CD14-positive monocyte (primary cell): ENCODE measurements at regions not wholly inside any gene's neighbourhood (a gene's known extent, or its start where the extent isn't known, plus 50 kb on each side); places are given as distances from the start of the nearest gene placed in this dataset.

Source experiments
- DNase-seq, 3 donors: peaks; one replicate each; pipeline ENCODE4 v3.0.0-alpha.2; 2011 to 2022
- H2AFZ ChIP-seq: 2 replicates; pipeline ENCODE4 v1.6.0; 2012; ENCODE audit warnings: mild to moderate bottlenecking, low read depth, low read length, inconsistent platforms; ENCODE audit not compliant: insufficient read depth, poor library complexity, severe bottlenecking
- H3K27ac ChIP-seq, 2 donors: 1 replicate in 1 of 2; 2 replicates in 1 of 2; pipeline ENCODE4 v1.5.1; 2012 to 2013; ENCODE audit warnings: low read length in 2 of 2, control low read depth in 1 of 2, inconsistent platforms in 1 of 2, low read depth in 1 of 2, mild to moderate bottlenecking in 1 of 2
- H3K27me3 ChIP-seq, 2 donors: one replicate each; pipeline versions ENCODE4 v1.6.0 to v1.6.1; 2011 to 2013; ENCODE audit warnings: low read length in 2 of 2; ENCODE audit not compliant: control insufficient read depth in 2 of 2, insufficient read depth in 2 of 2
- H3K36me3 ChIP-seq, 2 donors: replicated peaks in 1 of 2; 1 replicate in 1 of 2; 2 replicates in 1 of 2; pipeline versions ENCODE4 v1.5.1 to v1.6.1; 2012 to 2013; ENCODE audit warnings: low read length in 2 of 2, control low read depth in 1 of 2, inconsistent platforms in 1 of 2, mild to moderate bottlenecking in 1 of 2; ENCODE audit not compliant: insufficient read depth in 2 of 2, control insufficient read depth in 1 of 2
- H3K4me1 ChIP-seq, 2 donors: 1 replicate in 1 of 2; 2 replicates in 1 of 2; pipeline versions ENCODE4 v1.5.1 to v1.6.1; 2012 to 2013; ENCODE audit warnings: low read length in 2 of 2, control low read depth in 1 of 2, inconsistent platforms in 1 of 2, mild to moderate bottlenecking in 1 of 2, moderate library complexity in 1 of 2; ENCODE audit not compliant: insufficient read depth in 2 of 2, control insufficient read depth in 1 of 2
- H3K4me2 ChIP-seq: replicated peaks from 2 replicates; pipeline ENCODE3; 2012; ENCODE audit warnings: low read length, moderate library complexity, mild to moderate bottlenecking; ENCODE audit not compliant: poor library complexity, severe bottlenecking; ENCODE audit errors: extremely low read depth
- H3K4me3 ChIP-seq, 3 experiments: fragments of 200-600 bp in 1 of 3; sonication (generic) in 1 of 3; replicated peaks in 1 of 3; 1 replicate in 2 of 3; 2 replicates in 1 of 3; pipeline ENCODE4 v1.5.1; 2011 to 2013; ENCODE audit warnings: low read length in 3 of 3, mild to moderate bottlenecking in 3 of 3, control low read depth in 2 of 3, low read depth in 2 of 3, inconsistent platforms in 1 of 3, moderate library complexity in 1 of 3
- H3K79me2 ChIP-seq: 2 replicates; pipeline ENCODE4 v1.6.0; 2012; ENCODE audit warnings: mild to moderate bottlenecking, control low read depth, inconsistent platforms, low read length, moderate library complexity; ENCODE audit not compliant: insufficient read depth
- H3K9ac ChIP-seq: 2 replicates; pipeline ENCODE4 v1.6.0; 2017; ENCODE audit warnings: low read length, mild to moderate bottlenecking; ENCODE audit not compliant: insufficient read depth, poor library complexity, severe bottlenecking
- H3K9me3 ChIP-seq, 2 donors: replicated peaks in 1 of 2; 1 replicate in 1 of 2; 2 replicates in 1 of 2; pipeline versions ENCODE4 v1.5.1 to v1.6.1; 2012 to 2013; ENCODE audit warnings: low read length in 2 of 2, control low read depth in 1 of 2; ENCODE audit not compliant: control insufficient read depth in 1 of 2, insufficient read depth in 1 of 2
- H4K20me1 ChIP-seq: 2 replicates; pipeline ENCODE4 v1.6.0; 2012; ENCODE audit warnings: mild to moderate bottlenecking, low read length, control low read depth, moderate library complexity; ENCODE audit not compliant: insufficient read depth
- H3K27ac Mint-ChIP-seq, 7 donors: one replicate each; pipeline ENCODE4 v1.8.0; 2020; ENCODE audit warnings: mild to moderate bottlenecking in 7 of 7, mixed read lengths in 7 of 7, moderate library complexity in 6 of 7, inconsistent platforms in 2 of 7
- H3K27me3 Mint-ChIP-seq, 3 donors: one replicate each; pipeline ENCODE4 v1.8.0; 2021 to 2022; ENCODE audit warnings: low read depth in 3 of 3, mild to moderate bottlenecking in 3 of 3, mixed read lengths in 3 of 3, moderate library complexity in 3 of 3, inconsistent platforms in 1 of 3
- H3K36me3 Mint-ChIP-seq, 2 donors: one replicate each; pipeline ENCODE4 v1.8.0; 2020; ENCODE audit warnings: mixed read lengths in 2 of 2, inconsistent platforms in 1 of 2, mild to moderate bottlenecking in 1 of 2
- H3K4me1 Mint-ChIP-seq: one replicate; pipeline ENCODE4 v1.8.0; 2020; ENCODE audit warnings: mild to moderate bottlenecking, mixed read lengths
- H3K4me3 Mint-ChIP-seq, 2 donors: one replicate each; pipeline ENCODE4 v1.8.0; 2020; ENCODE audit warnings: mild to moderate bottlenecking in 2 of 2, mixed read lengths in 2 of 2, moderate library complexity in 1 of 2
- H3K9me3 Mint-ChIP-seq, 7 donors: one replicate each; pipeline ENCODE4 v1.8.0; 2020 to 2022; ENCODE audit warnings: mixed read lengths in 7 of 7, mild to moderate bottlenecking in 6 of 7, moderate library complexity in 6 of 7, inconsistent platforms in 2 of 7
- CTCF ChIP-seq: fragments of 200-600 bp; IDR thresholded peaks from one replicate; pipeline ENCODE4 v1.8.0; 2022; ENCODE audit warnings: antibody characterized with exemption, mild to moderate bottlenecking
- WGBS: methylation state at CpG from one replicate; pipeline ENCODE4 v1.1.5; 2013; ENCODE audit warnings: missing lambda C conversion rate; ENCODE audit not compliant: insufficient coverage; 5-methylcytosine and 5-hydroxymethylcytosine counted together
- intact Hi-C, 2 donors: fragments of 100-400 bp; cut with micrococcal nuclease; formaldehyde crosslinking; loops; one replicate each; pipeline versions ENCODE4 v1.15.0 to v1.15.1; 2023

- no peaks in the 10 kb centered on the region for H3K27me3 ChIP-seq
- Mint-ChIP-seq H3K27me3 (peaks cover 0 to 2% (median 0%) of the 10 kb centered on the region in 3 donors), H3K4me1 (no peaks in the 10 kb centered on the region), H3K27ac (no peak overlapping the region), H3K4me3 (no peak overlapping the region), H3K36me3 (no peaks in the 10 kb centered on the region), H3K9me3 (peaks cover 0 to 5% (median 0%) of the 10 kb centered on the region in 7 donors)
- H4K20me1 ChIP-seq = no peaks in the 10 kb centered on the region
- no peak overlapping the region for H2AFZ ChIP-seq
- no peaks in the 10 kb centered on the region for H3K79me2 ChIP-seq
- H3K27ac ChIP-seq = no peak overlapping the region
- no peak overlapping the region for H3K4me3 ChIP-seq
- intact Hi-C loops = no loop called here
- no peak for DNase-seq
- no peaks in the 10 kb centered on the region for H3K4me1 ChIP-seq
- no peak overlapping the region for H3K9ac ChIP-seq
- TF ChIP-seq CTCF = peak; percentile 9
- no peak overlapping the region for H3K4me2 ChIP-seq
- H3K9me3 ChIP-seq = no peaks in the 10 kb centered on the region
- no peaks in the 10 kb centered on the region for H3K36me3 ChIP-seq
These were observed 58.0 kb upstream of the ZNF804A start for GRCh38 chr2:184540246-184540789.

GRCh38 chr2:184541591-184541990 is 56.7 kb upstream of the ZNF804A start:
- H3K79me2 ChIP-seq = no peaks in the 10 kb centered on the region
- no peaks in the 10 kb centered on the region for H3K4me1 Mint-ChIP-seq
- H3K9me3 Mint-ChIP-seq = peaks cover 0 to 5% (median 0%) of the 10 kb centered on the region in 7 donors
- WGBS = no CpG with 5 or more reads among the region's 2 CpGs
- no peak overlapping the region for H3K4me2 ChIP-seq
- H4K20me1 ChIP-seq = no peaks in the 10 kb centered on the region
- no peaks in the 10 kb centered on the region for H3K36me3 Mint-ChIP-seq
- H3K27ac ChIP-seq = no peak overlapping the region
- no peaks in the 10 kb centered on the region for H3K9me3 ChIP-seq
- DNase-seq = no peak
- H3K27ac Mint-ChIP-seq = no peak overlapping the region
- H3K36me3 ChIP-seq = no peaks in the 10 kb centered on the region
- TF ChIP-seq CTCF = no peak
- H2AFZ ChIP-seq = no peak overlapping the region
- H3K9ac ChIP-seq = no peak overlapping the region
- H3K4me3 ChIP-seq = no peak overlapping the region
- peaks cover 0 to 2% (median 0%) of the 10 kb centered on the region in 3 donors for H3K27me3 Mint-ChIP-seq
- H3K4me1 ChIP-seq = no peaks in the 10 kb centered on the region
- intact Hi-C loops = no loop called here
- H3K4me3 Mint-ChIP-seq = no peak overlapping the region
- no peaks in the 10 kb centered on the region for H3K27me3 ChIP-seq
